ENCODE measurements at regions not wholly inside any gene's neighbourhood (a gene's known extent, or its start where the extent isn't known, plus 50 kb on each side); places are given as distances from the start of the nearest gene placed in this dataset.

DNA sequence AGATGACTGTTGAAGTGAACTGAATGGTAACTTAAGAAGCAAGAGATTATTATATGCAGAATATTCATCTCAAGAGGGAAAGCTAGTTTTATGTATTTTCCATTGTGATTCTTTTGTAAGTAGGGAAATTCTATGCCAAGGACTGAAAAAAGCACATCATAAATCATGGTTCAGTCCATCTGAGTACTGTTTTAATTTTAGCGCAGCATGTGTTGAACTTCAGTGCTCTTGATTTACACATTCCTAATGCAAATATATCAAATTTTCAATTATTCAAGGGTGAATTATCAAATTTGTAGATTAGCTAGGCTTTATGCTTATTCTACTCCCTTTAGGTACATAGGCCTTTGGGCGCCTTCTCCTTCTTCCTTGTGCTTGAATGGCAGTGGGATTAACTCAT is 50.3 kb upstream of the TCF12 start:
- DNase-seq = no peak

DNA sequence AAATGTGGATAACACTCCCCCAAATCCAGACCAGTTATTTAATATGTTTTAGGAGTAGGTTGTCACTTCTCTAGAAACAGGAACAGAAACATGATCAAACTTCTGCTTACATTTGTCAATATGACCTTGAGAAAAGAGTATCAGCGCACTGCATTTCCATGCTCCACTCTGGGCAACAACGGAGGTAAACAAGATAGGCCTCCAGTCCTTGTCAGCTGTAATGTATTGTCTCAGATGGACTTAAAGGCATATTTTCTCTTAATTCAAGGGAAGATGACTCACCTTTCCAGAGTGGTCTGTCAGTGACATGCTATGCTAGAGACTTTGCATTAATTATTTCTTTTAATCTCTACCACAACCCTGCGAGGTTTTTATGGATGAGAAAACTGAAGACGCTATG is 51.6 kb upstream of the TCF12 start:
- no peak for DNase-seq

DNA sequence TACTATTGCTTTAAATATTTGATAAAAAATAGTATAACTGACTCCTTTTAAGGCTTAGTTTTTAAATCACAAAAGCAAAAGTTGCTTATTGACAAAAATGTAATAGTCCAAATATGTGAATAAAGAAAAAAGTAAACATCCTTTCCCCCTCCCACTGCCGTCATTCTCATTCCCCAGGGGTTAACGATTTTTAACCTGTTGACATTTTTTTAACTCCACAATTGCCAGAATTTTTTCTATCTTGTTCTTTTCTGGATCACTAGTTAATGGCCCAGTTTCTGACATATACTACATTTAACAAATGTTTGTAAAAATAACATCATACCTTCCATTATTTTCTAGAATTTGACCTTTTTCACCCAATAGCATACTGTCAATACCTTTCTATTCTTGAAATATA is 60.6 kb upstream of the TCF12 start:
- no peak for DNase-seq

DNA sequence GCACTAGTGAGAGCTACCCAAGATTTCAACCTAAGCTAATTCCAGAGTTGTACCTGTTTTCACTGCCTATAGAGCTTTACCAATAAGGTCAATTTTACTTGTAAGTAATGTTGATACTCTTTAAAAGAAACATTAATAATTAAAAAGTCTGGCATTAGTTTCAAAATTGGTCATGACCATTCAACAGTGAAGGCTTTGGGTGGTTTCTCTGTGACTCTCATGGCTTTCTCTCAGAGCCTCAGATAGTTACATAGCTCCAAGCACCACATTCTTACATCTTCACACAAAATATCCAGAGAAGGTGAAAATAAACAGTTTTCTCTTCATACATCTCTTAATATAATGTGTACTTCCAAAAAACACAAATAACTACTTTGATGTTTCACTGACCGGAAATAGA is 61.5 kb upstream of the TCF12 start:
- DNase-seq = no peak

DNA sequence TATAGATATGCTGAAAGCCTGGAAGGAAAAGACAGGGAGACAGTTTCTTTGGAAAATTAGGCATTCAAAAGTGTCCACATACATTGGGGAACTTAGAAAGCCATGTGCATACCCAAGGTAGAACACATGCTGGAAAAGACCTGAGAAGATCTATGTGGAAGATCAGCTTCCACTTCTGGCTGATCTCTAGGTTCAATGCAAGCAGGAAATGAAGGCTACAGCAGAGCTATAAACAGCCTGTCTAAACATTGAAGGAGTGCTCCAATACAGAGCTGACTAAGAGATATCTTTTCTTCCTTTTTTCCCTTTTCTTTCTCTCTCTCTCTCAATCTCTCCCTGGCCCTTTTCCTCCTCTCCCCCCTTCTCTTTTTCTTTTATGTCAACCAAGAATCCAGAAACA is 73.6 kb upstream of the TCF12 start:
- no peak for DNase-seq

DNA sequence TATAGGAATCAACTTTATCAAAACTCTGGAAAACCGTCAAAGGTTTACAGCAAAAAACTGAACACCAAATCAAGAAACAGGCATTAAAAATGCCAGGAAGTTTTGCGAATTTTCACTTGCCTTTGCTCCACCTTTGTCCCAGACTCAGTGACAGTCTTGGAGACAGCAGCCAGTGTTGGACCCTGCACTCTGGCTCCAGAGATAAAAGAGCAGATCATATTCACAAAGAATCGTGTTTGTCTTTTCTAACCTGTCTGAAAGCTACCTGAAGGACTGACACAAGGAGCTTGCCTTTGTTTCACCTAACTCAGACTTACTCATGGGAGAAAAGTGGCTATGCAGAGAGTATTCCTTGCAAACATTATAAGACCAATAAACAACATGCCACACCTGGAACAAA is 74.0 kb upstream of the TCF12 start:
- no peak for DNase-seq

DNA sequence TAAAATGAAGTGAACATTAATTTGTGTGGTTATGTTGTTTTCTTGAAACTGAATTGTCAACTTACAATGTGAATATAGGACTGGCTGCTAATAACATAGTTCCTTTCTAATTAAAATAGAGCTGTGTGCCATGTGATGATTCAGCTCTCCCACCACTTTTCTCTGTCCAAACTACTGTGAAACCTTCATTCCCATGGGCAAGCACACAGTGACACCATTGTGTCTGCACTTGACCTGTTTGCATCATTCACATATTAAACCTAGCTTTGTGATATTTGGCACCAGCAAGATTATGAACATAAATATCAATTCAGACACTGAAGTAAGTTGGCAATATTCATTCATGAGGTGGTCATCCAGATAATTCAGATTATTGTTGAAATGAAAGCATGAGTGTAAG is 78.8 kb upstream of the TCF12 start:
- no peak for DNase-seq

DNA sequence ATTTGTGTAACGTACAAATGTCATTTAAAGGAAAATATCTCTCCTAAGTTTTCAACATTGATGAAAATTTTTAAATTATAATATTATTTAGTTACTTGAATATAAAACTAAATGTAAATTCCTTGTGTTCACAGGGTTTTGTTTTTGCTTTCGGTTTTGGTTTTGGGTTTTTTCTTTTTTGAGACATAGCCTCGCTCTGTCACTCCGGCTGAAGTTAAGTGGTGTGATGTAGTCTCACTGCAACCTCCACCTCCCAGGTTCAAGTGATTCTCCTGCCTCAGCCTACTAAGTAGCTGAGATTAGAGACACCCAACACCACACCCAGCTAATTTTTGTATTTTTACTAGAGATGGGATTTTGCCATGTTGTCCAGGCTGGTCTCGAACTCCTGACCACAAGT is 79.3 kb upstream of the TCF12 start:
- no peak for DNase-seq

DNA sequence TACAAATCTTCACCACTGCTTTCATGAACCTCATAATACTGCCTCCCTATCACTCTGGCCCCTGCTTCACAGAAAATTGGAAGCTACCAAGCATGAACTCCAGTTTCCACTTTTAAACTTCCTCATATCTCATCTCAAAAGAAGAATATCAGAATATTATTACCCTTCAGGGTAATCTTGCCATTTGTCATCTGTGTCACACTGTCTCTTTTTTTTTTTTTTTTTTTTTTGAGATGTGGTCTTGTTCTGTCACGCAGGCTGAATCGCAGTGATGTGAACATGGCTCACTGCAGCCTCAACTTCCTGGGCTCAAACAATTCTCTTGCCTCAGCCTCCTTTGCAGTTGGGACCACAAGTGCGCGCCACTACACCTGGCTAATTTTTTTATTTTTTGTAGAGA is 80.4 kb upstream of the TCF12 start:
- DNase-seq = no peak

DNA sequence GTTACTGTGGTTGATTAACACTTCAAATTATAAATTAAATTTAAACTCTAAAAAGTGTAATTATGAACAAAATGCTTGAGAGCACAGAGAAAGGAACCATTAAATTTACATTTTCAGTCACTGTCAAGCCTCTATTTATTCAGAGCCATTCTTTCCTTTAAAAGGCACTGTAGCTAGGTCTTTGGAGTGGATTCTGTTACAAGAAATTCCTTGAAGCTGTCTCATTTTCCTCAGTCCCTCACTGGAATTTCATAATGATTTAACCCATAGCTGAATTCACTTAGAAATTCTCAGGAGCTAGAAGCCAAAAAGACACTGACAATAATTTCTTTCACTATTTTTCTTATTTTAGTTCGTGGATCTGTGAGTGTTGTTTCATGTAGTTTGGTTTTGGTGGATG is 81.2 kb upstream of the TCF12 start:
- no peak for DNase-seq

DNA sequence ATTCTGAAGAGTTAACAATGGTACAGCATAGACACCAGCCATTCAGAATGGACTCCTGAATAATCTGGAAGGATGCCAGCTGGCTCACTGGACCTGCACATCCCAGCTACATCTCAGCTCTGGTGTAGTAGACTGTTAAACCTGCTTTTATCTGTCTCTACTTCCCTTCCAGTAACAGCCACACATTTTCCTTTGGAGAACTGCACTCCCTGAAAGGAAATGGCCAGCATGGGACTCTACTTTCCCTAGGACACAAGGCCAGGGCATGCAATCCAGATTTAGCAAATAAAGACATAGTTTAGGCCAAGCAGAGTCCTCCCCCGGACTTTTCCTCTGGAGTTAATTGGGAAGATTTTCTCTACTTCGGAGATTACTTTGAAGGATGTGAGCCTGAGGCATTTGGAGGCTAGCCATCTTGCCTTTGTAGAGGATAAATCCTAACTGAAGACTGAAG is 82.7 kb upstream of the TCF12 start:
- DNase-seq = peak in 9 of 51 donors; percentile 3 to 37 (median 16)

DNA sequence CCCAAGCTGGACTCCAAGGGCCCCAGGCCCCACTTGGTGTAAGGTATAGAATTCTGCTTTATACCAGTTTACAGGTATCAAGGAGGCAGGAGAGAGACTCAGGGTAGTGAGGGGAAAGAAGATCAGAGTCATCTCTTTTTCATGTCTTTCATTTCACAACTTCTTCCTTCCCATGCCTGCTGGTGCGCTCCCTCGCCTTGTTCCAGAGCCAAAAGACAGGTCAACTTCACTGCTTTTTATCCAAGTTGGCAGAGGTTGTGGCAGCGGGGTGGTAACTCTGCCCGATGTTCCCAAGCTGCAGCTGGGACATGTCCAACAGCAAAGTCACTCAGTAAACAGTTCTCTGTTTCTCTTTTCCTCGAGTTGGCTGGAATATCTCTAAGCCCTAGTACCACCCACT is 86.3 kb upstream of the TCF12 start:
- DNase-seq = peak in 36 of 51 donors; percentile 8 to 75 (median 52)

DNA sequence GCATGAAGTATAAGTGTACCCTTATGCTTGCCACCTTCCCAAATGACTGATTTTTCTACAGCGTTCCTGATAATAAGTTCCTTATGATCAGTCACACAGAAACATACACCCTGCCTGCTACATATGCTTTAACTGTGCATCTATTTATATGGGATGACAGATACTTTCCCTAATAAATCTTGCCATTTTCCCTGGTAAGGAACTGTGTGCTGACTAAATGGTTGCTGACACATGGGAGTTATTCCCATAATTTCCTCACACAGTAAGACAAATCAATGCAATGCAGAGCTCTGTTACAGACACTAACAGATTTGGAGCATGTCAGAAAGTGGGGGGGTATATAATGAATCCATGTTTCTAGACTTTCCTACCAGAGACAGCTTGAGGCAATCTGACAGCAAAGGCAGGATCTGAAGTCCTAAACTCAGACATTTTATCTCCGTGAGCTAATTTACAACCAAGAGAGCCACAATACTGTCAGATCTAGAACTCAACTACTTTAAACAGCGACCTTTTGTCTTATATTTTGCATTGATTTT is 86.9 kb upstream of the TCF12 start:
- no peak for DNase-seq

DNA sequence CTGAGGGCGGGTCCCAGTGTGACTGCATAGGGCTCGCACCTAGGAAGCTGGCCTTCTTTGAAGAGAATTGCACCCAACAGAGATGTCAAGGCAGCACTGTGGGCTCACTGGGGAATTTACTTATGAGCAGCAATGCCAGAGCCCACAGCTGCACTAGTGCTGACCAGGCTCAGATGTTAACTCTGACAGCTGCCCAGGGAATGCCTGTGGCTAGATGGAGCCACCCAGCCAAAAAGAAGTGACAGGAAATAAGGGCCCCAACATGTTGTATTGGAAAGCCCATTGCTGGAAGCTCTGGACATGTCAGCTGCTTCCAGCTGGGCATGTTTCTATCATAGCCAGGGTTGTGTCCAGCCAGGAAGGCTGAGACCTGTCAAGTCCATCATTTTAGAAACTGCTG is 90.9 kb upstream of the ZNF280D start:
- DNase-seq = no peak

DNA sequence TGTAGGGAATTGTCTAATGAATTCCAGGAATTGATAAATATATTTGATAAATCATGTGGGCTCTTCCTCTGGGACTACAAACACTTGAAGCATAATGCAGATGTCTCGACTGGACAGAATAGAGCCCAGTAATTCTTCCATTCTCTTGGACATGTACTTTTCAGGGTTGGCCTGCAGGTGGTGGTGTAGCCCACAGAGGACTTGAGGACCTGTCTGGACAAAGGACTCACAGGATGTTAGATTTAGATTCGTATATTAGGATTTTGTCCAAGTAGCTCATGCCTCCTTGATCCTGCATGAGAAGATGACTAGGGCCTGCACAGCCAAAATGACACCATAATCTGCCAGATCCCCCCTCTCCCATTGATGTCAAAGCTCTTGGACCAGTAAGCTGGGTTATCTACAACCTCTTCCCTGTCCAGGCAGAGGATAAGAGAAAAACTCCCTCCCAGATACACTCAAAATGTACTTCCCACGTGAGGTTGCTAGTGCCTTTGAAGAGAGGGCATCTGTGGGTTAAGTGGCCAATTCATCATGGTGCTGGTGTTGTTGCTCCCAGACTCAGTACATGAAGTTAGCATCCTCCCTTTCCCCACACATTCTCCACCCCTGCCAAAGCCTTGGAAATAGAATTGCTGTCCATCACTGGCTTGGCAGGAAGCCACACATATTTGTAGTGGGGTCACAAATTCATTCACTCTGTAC is 88.6 kb upstream of the ZNF280D start:
- peak in 31 of 51 donors; percentile 2 to 63 (median 30) for DNase-seq

DNA sequence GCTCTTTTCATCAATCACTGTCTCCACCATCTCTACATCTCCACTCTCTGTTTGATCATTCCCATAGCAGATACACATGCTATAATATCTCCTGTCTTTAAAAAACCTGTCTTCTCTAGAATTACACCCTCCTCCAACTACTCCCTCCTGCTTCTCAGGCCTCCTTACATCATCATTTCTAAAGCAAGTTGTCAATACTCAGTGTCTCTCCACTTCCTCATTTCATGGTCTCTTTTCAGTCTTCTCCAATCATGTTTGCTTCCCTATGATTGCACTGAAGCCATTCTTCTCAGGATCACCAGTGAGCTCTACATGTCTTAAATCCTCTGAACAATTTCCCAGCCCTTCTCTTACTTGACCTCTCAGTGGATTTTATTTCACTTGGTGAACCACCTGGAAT is 87.0 kb upstream of the ZNF280D start:
- DNase-seq = no peak

DNA sequence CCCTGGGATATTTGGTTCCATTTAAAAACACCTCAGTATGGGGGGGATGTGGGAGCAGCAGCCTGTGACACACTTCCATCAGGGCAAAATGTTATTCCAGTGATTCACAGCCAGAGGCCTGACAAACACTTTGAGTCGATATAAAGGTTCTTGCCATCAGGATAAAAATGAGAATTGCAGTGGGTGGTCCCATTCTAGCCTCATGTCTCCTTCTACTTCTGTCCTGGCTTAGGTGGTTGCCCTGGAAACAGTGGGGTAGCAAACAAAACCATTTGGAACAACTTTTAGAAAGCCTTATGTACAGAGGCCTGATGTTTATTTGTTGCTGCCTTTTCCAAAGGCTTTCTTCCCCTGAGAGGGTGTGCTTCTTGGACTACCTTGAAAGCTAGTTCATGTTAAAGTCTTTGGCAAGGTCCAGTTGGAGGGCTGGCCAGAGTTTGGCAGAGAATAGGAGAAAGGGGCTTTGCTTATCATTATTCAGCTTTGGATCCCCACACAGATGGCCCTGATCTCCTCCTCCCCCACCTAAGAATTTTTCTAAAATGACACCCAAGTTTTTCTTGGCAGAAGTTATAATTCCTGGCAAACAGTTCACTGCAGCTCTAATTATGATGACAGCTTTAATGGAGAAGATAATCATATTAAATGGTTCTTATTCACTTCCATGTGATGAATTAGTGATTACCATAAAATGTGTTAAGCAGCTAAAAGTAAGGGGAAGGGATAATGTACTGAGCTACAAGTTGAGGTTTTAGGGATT is 84.2 kb upstream of the ZNF280D start:
- DNase-seq = peak in 2 of 51 donors; percentile 15 to 56

DNA sequence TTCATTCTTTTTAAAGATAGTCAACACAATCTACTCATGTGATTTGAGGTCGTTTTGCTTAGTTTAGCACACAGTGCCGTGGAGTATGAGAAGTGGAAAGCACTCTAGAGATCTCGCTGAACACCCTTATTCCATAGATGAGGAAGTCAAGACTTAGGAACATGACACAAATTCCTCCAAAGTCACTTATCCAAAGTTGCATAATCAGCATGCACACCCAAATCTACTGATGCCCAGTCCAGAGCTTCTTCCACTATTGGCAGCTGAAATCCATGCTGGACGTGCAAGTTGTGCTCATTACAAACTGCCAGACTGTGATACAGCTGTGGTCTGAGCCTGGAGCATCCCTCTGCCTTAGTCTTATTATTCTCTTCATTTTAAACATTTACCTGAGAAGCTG is 83.5 kb upstream of the ZNF280D start:
- DNase-seq = no peak

DNA sequence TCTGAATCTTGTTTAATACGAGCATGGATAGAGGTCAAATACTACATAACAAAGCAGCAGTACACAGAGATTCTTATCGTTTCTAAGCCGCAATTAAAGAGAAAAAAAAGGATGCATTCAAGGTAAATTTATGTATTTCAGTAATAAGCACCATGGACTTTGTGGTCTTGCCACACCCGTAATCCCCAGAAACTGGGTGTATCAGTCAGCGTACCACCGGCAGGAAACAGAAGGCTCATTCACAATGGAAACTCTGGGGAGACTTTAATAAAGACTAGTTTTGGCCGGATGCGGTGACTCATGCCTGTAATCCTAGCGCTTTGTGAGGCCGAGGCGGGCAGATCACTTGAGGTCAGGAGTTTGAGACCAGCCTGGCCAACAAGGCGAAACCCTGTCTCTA is 81.9 kb upstream of the ZNF280D start:
- DNase-seq = no peak

DNA sequence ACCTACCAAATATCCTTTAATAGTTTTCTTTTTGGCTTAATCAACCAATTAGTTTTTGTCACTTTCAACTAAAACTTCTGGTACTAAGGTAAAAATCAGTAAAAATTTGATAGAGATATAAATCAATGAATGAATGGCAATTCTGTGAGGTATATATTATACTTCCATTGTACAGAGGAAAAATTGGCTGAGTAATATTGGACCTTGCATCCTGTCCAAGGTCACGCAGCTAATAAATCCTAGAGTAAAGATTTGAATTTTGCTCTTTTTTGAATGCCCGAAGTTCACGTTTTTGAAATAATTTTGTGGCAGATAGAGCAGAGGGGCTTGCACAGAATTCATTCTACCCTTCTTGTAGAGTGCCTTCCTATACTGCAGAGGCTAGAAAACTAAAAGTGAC is 81.1 kb upstream of the ZNF280D start:
- DNase-seq = no peak

DNA sequence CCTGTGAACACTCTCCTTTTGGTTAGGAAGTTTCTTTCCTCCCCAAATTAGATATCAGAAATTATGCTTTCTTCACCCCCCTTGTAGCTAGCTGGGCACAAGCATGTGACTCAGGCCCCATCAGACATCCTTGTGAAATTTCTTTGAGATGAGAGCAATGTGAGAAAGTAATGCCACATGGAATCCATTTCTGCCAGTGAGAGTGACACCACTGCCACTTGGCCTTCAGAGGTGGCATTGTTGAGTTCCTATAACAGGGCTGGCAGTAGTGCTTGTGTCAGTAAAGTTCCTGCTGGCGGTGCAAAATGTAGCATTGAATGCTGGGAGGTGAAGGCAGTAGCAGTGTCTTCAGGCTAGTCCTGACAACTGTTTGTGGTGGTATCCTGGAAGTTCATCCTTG is 80.7 kb upstream of the ZNF280D start:
- DNase-seq = no peak

DNA sequence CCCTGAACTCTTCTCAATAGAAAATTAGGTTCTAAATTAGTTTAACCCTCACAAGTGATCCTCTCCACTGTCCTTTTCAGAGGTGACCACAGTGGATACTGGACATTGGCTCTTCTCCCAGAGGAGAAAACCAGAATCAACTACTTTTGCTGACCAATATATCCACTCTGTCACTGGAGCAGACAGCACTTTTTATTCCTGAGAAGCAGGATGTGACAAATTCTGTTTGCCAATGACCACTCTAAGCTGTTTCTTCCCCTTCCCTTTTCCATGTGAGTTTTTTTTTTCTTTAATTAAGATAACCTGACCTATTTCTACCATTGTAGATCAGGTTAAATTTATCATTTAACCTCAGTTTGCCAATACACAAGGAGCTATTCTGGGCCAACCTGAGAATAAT is 79.7 kb upstream of the ZNF280D start:
- no peak for DNase-seq

DNA sequence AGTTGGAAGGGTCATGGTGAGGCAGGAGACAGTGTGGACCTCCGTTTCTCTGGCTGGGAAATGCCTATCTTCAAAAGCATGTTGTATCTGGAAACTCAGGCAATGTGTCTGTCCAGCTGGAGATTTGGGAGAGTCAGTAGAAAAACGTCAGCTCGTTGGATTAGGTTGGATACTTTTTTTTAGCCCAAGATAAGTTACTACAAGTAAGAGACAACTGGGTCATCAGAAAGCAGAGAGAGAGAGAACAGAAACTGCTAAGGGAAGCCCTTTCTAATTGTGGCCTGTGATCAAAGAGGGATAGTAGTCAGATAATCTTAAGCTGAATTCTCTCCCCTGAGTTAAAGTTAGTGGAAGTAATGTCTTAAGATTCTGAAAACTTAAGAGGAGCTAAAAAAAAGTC is 78.9 kb upstream of the ZNF280D start:
- DNase-seq = no peak

Data from hypothalamus (tissue), 51 donors.